Stimulated activated naive CD8-positive, alpha-beta T cell treated with anti-CD3 and anti-CD28 coated beads, Interleukin-15, amount 100 ng/mL, for 72 hours (primary cell): ENCODE measurements at regions not wholly inside any gene's neighbourhood (a gene's known extent, or its start where the extent isn't known, plus 50 kb on each side); places are given as distances from the start of the nearest gene placed in this dataset.

Experiments
- ATAC-seq: fragments of 150-1000 bp; cut with Tn5 transposase; 2 replicates; pipeline ENCODE4 v1.10.0; 2021; ENCODE audit warnings: mild to moderate bottlenecking, moderate library complexity
- DNase-seq, 2 donors: peaks; one replicate each; pipeline ENCODE4 v3.0.0; 2021 to 2022
- H3K27ac Mint-ChIP-seq, 2 donors: one replicate each; pipeline ENCODE4 v1.8.0; 2022; ENCODE audit warnings: mild to moderate bottlenecking in 2 of 2, mixed read lengths in 2 of 2, moderate library complexity in 2 of 2
- H3K27me3 Mint-ChIP-seq: one replicate; pipeline ENCODE4 v1.8.0; 2022; ENCODE audit warnings: mixed read lengths
- H3K4me1 Mint-ChIP-seq: one replicate; pipeline ENCODE4 v1.8.0; 2022; ENCODE audit warnings: mild to moderate bottlenecking, mixed read lengths
- H3K4me3 Mint-ChIP-seq, 2 donors: one replicate each; pipeline ENCODE4 v1.8.0; 2022; ENCODE audit warnings: mild to moderate bottlenecking in 2 of 2, mixed read lengths in 2 of 2, moderate library complexity in 1 of 2
- H3K9me3 Mint-ChIP-seq, 2 donors: one replicate each; pipeline ENCODE4 v1.8.0; 2022; ENCODE audit warnings: mixed read lengths in 2 of 2

DNA sequence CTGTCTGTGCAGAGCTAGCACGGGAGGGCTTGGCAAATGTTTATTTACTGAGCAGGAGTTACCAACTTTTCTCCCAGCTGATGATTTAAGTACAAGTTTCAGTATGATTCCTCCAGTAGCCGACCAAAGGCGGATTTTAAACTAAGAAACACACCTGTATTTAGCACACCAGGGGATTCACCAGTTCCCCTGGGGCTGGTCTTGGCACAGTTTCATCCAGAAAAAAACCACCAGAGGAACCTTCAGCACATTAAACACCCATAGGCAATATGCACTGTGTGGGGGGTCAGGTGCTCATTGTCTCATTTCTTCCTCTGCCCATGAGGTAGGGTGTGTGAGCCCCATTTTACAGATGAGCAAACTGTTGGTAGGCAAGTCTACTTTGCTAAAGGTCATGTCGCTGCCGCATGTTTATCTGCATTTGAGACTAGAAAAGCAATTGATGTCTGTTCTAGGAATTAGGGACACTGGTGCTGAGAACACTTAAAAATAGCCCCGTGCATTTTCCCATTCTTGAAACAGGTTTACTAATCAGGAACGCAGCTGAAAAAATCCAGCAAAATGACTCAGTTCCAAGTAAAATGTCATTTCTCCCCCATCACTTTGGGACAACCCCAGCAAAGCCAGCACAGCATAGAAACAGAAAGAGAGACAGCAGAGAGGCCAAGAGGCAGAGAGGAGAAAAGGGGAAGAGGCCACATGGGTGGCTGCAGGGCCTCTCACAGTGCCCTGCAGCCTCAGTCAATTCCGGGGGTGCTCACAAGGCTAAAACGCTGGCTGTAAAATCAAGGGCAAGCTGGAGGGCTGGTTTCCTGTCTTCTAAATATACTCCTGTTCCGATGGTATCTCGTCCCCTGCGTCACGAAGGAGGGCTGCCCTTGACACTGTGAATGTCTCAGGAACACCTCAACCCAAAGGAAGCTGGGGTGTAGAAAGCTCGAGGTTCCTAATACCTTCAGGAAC, 166.8 kb upstream of the ID2 start:
- ATAC-seq: peak; percentile 90
- Mint-ChIP-seq H3K27ac (peak overlapping the region; percentile 66 to 69), H3K9me3 (peaks cover 7 to 31% of the 10 kb centered on the region in 2 donors), H3K27me3 (no peaks in the 10 kb centered on the region), H3K4me1 (peaks cover 62% of the 10 kb centered on the region), H3K4me3 (peak overlapping the region; percentile 60 to 70)
- peak; percentile 55 to 82 for DNase-seq

DNA sequence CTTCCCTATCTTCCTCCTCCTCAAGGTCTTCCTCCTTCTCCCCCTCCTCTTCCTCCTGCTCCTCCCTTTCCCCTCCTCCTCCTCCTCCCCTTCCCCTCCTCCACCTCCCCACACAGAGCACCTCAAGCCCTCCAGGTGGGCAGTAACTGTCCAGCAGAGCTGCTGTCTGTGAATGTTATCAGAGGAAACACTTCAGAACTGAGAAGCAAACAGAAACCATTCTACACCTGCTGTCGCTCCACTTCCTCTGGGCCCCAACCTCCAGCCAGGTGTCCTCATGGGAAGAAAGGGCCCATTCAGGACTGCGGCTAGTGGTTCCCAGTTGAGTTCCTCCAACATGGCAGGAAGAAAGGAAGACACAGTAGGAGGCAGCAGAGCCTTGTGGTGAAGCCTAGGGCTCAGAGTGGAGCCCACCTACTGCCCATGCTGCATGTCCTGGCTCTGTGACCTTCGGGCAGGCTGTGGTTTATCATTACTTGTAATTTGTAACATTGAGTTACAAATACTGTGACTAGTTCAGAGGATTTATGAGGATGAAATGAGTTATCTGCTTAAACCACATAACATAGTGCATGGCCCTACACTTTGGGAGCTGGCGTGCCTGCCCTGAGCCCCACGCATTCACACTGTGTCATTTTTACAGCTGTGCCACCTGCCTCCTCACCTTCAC, 165.9 kb upstream of the ID2 start:
- ATAC-seq (peak; percentile 13), DNase-seq (peak; percentile 22 to 25)
- H3K4me1 Mint-ChIP-seq: peaks cover 70% of the 10 kb centered on the region
- H3K9me3 Mint-ChIP-seq: peaks cover 6 to 21% of the 10 kb centered on the region in 2 donors
- H3K27ac Mint-ChIP-seq: peak overlapping the region; percentile 69 to 74
- H3K27me3 Mint-ChIP-seq: no peaks in the 10 kb centered on the region
- H3K4me3 Mint-ChIP-seq: peak overlapping the region; percentile 9 to 40

DNA sequence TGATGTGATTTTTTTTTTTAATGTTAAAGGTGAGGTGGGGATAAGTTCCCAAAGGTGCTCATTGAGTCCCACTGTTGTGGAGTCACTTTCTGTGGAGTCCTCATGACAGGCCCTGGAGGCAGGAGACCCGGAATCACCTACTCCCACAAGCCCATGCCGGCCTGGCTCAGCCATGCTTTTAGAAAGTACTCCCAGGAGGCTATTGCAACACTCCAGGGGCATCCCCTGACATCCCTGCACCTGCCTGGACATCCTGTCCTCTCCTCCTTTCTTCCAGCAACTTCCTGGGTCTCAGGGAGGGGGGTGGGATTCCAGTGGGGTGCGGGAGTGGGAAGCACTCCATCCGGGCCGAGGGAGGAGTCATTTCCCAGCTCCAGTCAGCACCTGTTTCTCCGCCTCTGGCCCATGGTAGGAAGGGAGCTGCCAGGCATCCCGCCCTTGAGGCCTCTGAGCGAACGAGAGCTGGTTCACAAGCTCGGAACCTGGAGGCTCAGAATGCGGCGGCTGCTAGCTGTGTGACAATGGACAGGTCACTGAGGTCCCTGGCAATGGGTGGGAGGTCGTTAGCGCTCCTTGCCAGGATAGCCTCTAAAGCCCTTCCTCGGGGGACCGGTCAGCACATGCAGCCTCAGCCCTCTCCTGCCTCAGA, 163.9 kb upstream of the ID2 start:
- Mint-ChIP-seq H3K4me1 (peaks cover 73% of the 10 kb centered on the region), H3K9me3 (peaks cover 6 to 16% of the 10 kb centered on the region in 2 donors), H3K27ac (no peak overlapping the region), H3K27me3 (no peaks in the 10 kb centered on the region), H3K4me3 (no peak overlapping the region)
- no peak for ATAC-seq
- no peak for DNase-seq

DNA sequence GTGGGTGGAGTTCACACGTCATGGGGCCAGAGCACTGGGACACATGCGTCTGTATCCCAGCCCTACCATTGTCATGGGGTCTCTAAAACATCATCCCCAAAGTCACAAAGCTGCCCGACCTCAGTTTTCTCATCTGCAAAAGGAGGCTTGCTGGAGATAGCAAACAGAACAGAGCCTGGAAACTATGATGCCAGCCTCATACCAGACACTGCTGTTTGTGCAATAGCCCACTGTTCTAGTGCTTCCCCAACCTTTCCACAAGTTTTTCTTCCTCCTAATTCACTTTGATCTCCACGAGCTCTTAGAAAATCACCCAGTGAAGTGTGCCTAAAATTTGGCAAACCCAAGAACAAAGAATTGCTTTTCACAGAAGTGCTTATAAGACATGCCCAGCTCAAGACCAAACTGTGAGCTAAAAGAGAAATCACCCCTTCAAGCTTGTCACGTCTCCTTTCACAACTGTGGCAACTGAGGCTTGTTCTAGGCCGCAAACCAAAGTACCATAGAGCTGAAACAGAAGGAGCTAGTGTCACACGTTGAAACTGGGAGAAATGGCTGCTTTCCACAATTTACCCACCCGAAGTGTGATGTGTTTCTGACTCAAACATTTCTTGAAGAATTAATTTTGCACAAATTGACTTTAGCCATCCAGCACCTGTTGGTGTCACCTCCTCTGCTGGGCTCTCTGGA, 162.7 kb upstream of the ID2 start:
- ATAC-seq (no peak), DNase-seq (no peak)
- H3K9me3 Mint-ChIP-seq: peaks cover 0 to 5% of the 10 kb centered on the region in 2 donors
- no peak overlapping the region for H3K27ac Mint-ChIP-seq
- no peaks in the 10 kb centered on the region for H3K27me3 Mint-ChIP-seq
- no peak overlapping the region for H3K4me3 Mint-ChIP-seq
- peaks cover 68% of the 10 kb centered on the region for H3K4me1 Mint-ChIP-seq

DNA sequence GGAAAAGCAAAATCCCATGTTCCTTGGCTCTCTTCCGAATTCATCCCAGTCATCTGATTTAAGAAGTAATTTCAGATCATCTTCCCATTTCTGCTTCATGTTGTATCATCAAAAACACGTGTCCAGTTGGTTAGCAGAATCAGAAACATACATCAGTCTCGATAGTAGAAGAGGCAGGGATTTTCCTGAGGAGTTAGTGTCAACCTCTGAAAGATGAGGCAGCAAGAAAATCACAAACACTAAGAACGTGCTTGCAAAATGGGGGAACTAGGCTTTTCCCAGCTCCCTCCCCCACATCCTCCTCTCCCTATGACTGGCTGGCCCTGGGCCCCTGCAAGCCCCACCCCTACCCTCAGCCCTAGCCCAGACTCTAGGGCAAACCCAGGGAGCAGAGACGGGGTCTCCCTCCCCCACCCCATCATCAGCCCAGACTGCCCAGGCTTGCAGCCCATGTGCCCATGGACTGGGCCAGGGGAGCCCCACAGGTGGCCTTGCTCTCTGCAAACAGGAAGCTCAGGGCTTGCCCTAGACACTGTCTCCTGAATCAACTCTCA, 161.0 kb upstream of the ID2 start:
- Mint-ChIP-seq H3K4me3 (no peak overlapping the region), H3K4me1 (peaks cover 59% of the 10 kb centered on the region), H3K9me3 (no peaks in the 10 kb centered on the region), H3K27ac (peak overlapping the region in 1 of 2 donors; percentile 72), H3K27me3 (no peaks in the 10 kb centered on the region)
- ATAC-seq: peak; percentile 64
- DNase-seq: peak in 1 of 2 donors; percentile 26

DNA sequence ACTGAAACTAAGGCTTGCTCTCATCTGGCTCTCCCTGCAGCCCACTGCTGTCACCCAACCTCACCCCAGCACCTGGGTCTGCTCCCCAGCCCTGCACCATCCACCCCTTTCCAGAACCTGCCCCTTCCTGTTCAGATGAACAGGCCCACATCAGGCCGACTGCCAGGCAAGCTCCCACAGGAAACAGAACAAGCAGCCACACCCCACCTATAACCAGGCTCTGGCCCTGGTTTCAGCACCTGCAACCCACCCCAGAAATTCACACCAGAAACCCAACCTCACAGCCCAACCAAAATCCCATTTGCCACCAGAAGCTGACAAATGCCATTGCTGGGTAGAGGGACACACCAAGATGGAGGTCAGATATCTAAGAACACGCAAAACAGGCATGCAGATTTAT, 159.2 kb upstream of the ID2 start:
- Mint-ChIP-seq H3K27me3 (peaks cover 1% of the 10 kb centered on the region), H3K4me1 (peaks cover 57% of the 10 kb centered on the region), H3K4me3 (peak overlapping the region in 1 of 2 donors; percentile 20), H3K27ac (peak overlapping the region; percentile 57 to 80), H3K9me3 (no peaks in the 10 kb centered on the region)
- DNase-seq: no peak
- no peak for ATAC-seq

DNA sequence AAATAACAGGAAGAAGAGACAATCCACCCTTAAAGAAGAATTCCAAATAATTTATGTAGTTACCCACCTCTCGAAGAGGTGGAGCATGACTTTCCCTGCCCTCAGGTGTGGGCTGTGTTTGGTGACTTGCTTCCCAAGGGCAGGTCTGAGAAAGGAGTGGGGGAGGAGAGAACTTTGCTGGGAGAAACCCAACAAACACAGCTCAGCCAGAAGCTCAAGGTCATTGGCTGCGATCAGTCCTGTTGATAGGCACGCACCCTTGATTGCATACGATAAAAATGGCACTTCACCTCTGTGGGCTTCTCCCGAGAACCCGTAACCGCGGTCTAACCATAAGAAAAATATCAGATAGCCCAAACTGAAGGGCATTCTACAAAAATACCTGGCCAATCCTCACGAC, 157.5 kb upstream of the ID2 start:
- ATAC-seq: no peak
- Mint-ChIP-seq H3K27ac (peak overlapping the region in 1 of 2 donors; percentile 50), H3K9me3 (no peaks in the 10 kb centered on the region), H3K4me3 (no peak overlapping the region), H3K4me1 (peaks cover 49% of the 10 kb centered on the region), H3K27me3 (peaks cover 5% of the 10 kb centered on the region)
- DNase-seq: no peak

DNA sequence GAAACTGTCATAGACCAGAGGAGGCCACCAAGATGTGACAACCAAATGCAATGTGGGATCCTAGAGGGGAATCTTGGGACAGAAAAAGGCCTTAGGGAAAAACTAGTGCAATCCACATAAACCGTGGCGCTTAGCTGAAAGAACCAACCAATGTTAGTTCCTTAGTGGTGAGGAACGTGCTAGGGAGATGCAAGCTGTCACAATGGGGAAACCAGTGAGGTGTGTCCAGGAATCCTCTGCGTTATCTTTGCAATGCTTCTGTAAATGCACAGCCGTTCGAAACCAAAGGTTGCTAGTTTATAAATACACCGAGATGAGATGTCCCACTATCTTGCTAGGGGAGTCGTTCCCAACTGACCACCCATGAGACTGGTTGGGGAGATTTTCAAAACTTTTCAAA, 157.0 kb upstream of the ID2 start:
- Mint-ChIP-seq H3K27ac (no peak overlapping the region), H3K27me3 (peaks cover 9% of the 10 kb centered on the region), H3K4me3 (no peak overlapping the region), H3K9me3 (peaks cover 0 to 4% of the 10 kb centered on the region in 2 donors), H3K4me1 (peaks cover 49% of the 10 kb centered on the region)
- ATAC-seq: no peak
- no peak for DNase-seq

DNA sequence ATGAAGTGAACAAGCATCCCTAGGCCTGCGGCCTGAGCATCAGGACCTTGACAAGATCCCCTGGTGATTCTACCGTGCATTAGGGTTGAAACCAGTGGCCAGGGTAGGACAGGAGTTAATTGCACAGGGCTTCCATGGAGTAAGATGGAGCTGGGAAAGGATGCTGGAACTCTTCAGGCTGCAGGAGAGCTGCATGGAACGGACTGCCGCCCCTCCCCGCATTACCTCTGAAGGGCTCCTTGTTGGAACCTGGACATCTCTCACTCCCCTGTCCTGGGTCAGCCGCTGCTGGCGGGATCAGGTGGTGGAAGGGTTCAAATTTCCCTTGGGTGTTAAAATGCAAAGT, 156.6 kb upstream of the ID2 start:
- H3K27me3 Mint-ChIP-seq: peaks cover 11% of the 10 kb centered on the region
- H3K27ac Mint-ChIP-seq: no peak overlapping the region
- peaks cover 48% of the 10 kb centered on the region for H3K4me1 Mint-ChIP-seq
- DNase-seq (no peak), ATAC-seq (no peak)
- peaks cover 0 to 6% of the 10 kb centered on the region in 2 donors for H3K9me3 Mint-ChIP-seq
- H3K4me3 Mint-ChIP-seq: no peak overlapping the region

DNA sequence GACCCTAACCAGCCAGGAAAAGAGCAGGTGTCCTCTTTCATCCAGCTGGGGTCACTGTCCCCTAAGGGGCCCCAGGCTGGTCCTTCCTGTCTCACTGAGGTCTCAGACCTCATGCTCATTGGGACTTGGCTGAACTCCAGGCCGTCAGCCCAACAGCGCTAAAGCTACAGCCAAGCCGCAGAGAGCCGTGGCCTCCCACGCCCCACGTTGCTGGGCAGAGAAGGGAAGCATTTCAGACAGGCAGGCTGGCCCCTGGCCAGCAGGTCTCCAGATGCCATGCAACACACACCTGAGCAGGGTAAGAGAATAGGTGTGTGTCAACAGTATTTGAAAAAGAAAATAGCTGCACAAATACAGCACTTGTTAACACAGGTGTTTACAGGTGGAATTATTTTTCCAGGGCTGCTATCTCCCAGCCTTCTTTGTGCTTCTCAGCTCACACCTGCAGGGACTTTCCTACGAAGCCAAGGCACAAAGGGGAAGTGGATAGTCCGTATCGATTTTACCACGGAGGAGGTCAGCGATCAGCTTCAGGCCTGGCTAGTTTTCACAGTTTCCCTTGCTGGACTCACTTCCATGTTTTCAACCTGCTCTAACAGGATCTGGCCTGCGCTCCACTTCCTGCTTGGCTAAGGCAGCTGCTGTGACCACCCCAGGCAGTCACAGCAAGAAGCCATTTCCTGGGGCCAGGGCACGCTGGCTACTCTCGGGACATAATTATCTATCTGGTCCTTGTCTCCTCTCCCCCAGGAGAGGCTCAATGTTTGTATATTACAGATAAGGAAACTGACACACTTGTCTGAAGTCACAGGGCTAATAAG, 156.1 kb upstream of the ID2 start:
- H3K27ac Mint-ChIP-seq: no peak overlapping the region
- H3K9me3 Mint-ChIP-seq: peaks cover 2 to 9% of the 10 kb centered on the region in 2 donors
- H3K27me3 Mint-ChIP-seq: peaks cover 11% of the 10 kb centered on the region
- H3K4me3 Mint-ChIP-seq: no peak overlapping the region
- peaks cover 43% of the 10 kb centered on the region for H3K4me1 Mint-ChIP-seq
- DNase-seq (no peak), ATAC-seq (no peak)

DNA sequence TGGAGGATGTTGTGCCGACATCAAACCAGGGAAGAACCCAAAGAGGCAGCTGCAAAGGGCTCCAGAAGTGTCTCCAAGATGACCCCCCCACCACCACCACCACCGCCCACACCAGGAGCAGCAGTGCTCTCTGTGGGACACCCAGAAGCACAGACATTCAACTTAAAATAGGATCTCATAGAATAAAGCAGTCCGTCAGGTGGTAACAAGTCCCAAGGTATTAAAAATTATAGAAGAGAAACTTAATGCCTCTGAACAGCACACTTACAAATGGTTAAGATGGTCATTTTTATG, 155.5 kb upstream of the ID2 start:
- no peak overlapping the region for H3K27ac Mint-ChIP-seq

DNA sequence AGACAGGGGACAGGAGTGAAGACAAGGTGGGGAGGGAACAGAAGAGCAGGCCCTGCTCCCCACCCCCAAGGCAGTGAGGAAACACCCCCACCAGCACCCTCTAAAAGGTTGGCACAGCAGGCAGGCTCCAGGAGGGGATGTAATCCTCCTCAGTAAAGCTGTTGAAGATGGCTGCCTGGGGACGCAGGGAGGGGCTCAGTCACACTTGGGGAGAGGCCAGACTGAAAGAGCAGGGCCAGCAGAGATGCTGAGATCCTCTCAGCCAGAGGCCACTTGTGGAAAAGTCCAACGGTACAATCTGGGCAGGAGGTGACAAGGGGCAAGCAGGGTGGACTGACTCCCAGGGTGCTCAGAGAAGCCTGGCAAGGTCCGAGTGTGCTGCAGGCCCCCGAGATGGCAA, 154.8 kb upstream of the ID2 start:
- ATAC-seq (no peak), DNase-seq (no peak)
- peaks cover 31% of the 10 kb centered on the region for H3K4me1 Mint-ChIP-seq
- peak overlapping the region in 1 of 2 donors; percentile 54 for H3K27ac Mint-ChIP-seq
- H3K4me3 Mint-ChIP-seq: no peak overlapping the region
- peaks cover 11% of the 10 kb centered on the region for H3K27me3 Mint-ChIP-seq
- H3K9me3 Mint-ChIP-seq: peaks cover 10 to 19% of the 10 kb centered on the region in 2 donors

More for the DNA sequence above, 155.5 kb upstream of the ID2 start:
- ATAC-seq: no peak
- H3K4me3 Mint-ChIP-seq: no peak overlapping the region
- DNase-seq: no peak
- peaks cover 7 to 15% of the 10 kb centered on the region in 2 donors for H3K9me3 Mint-ChIP-seq
- peaks cover 11% of the 10 kb centered on the region for H3K27me3 Mint-ChIP-seq
- H3K4me1 Mint-ChIP-seq: peaks cover 37% of the 10 kb centered on the region

DNA sequence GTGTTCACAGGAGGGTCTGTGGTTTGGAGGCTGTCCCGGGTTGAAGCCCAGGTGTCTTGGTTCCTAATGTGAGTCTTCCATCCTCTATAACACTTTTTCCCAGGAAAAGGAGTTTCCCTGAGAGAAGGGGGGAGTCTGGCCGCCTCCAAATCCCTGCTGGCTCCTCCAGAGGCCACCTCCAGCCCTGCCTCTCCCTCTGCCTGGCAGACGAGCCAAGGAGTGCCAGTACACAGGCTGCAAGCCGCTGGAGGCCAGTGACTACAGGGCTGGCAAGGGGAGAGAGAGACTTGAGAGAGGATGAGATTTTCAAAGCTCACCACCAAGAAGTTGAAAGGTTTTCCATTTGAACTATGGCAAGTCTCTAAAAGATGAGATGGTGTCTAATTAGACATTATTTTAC, 154.2 kb upstream of the ID2 start:
- Mint-ChIP-seq H3K4me3 (no peak overlapping the region), H3K27me3 (peaks cover 11% of the 10 kb centered on the region), H3K27ac (no peak overlapping the region), H3K4me1 (peaks cover 25% of the 10 kb centered on the region), H3K9me3 (peaks cover 15 to 25% of the 10 kb centered on the region in 2 donors)
- DNase-seq (no peak), ATAC-seq (no peak)

DNA sequence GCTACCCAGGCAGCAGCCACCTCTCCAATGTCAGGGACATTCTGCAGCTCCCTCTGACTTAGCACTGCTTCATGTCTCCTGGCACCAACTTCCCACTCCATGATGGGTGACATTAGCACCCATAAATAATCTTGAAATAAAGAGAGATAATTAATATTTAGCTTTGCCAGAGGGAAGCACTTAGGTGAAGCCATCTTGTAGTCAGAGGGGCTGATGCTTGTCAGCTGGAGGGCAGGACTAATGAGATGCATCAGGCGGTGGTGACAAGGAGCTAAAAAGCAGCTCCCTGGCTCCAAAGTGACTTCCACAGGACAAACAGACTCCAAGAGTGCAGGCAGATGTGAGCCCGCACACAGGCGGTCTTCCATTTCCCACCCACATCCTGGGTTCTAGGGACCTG, 153.0 kb upstream of the ID2 start:
- ATAC-seq: no peak
- DNase-seq: no peak
- H3K4me1 Mint-ChIP-seq: peaks cover 16% of the 10 kb centered on the region
- no peak overlapping the region for H3K4me3 Mint-ChIP-seq
- H3K27me3 Mint-ChIP-seq: peaks cover 11% of the 10 kb centered on the region
- H3K27ac Mint-ChIP-seq: peak overlapping the region in 1 of 2 donors; percentile 53
- H3K9me3 Mint-ChIP-seq: peaks cover 18 to 29% of the 10 kb centered on the region in 2 donors
